Cardiac septum (tissue), 1 donor: ENCODE measurements at regions not wholly inside any gene's neighbourhood (a gene's known extent, or its start where the extent isn't known, plus 50 kb on each side); places are given as distances from the start of the nearest gene placed in this dataset.

Source experiments
- DNase-seq: peaks from one replicate; pipeline ENCODE4 v3.0.0-alpha.2; 2020; ENCODE audit warnings: low spot score
- intact Hi-C: fragments of 100-400 bp; cut with DNase I; formaldehyde crosslinking; loops from one replicate; pipeline ENCODE4 v1.14.0; 2022
- donor health status: DM: no; HTN: no; CAD: no.

DNA sequence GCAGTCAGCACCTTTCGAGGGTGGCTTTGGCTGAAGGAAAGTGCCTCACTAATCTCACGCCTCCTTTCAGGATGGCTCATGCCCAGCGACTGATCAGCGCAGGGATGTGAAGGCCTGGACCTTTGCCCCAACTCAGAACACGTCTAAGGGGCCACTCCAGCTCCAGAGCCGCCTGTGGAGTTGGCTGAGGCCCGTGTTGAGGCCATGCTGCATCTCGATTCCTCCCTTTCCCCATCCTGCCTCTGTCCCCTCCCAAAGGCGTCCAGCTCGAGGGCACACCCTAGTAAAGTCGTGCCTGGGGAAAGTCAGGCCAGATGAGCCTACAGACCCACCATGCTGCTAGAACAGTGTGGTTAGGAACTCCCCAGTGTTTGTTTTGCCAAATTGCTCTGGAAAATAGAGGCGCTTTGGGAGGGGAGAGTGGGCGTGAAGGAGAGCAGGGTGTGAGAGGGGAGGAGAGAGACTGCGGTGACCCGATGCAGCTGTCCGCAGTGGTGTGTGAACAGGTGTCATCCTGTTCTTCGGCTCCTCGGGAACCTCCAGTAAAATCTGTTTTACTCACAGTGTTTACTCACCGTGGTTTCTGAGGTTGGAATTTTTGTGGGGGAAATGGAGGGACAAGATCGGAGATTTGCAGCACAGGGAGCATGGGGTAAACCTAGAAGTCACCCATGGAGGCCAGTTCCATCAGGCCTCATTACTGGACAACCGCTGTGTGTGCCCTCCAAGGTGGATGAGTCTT lies 85.0 kb upstream of the PMEPA1 start:
- no peak for DNase-seq
- intact Hi-C loops, result no loop called here

DNA sequence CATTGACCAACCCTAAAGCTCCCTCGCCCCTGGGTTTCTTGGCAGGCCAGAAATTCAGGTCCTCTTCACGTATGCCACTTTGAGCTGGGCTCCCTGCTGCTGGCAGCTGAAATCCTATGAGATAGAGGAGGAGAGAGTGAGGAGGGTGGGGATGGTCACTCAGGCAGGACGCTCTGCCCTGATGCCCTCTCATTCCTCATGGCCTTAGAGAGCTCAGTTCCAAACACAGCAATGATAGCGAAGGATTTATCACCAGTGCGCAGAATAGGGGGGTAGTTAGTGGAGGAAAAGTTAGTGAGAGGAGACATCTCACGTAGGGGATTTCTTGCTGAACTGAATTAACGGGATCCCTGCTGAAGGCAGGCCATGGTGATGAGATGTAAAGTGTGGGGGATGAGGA lies 84.2 kb upstream of the PMEPA1 start:
- intact Hi-C loops, result no loop called here
- DNase-seq, result no peak

DNA sequence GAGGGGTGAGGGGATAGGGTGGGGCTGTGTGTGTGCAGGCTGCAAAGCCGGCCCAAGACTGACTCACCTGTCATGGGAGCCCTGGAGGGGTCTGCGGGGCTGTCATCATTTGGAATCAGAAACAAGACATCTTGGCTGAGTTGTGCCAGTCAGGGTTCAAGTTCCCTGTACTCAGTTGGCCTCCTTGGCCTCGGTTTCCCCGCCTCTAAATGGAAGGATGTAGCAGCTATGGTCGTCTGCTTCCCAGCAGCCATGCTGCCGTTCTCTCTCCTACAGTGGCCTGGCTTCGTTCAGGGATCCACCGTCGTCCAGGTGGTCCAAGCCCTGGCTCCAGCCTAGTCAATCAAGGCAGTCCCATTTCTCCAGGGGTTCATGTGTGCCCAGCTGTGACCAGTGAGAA lies 83.6 kb upstream of the PMEPA1 start:
- DNase-seq, result no peak
- intact Hi-C loops, result no loop called here

DNA sequence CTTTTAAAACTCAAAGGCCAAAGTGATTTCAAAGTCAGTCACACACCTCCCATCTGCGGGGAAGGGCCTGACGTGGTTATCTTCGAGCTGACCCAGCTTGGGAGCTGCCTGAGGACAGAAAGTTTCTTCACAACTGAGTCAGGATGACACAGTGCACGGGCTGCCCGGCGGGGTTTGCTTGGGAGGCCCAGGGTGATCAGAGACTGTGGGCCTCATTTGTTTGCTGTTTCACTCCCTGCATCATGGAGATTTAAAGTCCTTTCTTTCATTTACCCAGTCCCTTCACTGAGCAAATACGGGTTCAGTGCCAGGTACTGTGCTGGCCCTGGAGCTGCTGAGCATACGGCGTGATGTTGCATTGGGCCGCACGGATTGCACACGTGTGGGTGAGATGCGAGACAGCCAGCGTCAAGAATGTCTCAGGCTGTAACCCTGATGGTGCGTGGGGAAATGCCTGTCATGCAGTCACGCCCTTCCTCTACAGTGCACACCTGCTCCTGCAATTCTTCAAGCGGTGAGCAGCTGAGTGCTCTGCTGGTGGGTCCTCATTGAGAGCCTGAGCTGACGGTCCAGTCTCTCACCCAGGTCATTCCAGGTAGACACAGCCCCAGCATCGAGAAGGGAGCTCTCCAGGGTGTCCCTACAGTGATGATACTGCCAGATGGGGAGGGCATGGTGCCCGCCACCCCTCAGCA lies 82.7 kb upstream of the PMEPA1 start:
- intact Hi-C loops, result no loop called here

DNA sequence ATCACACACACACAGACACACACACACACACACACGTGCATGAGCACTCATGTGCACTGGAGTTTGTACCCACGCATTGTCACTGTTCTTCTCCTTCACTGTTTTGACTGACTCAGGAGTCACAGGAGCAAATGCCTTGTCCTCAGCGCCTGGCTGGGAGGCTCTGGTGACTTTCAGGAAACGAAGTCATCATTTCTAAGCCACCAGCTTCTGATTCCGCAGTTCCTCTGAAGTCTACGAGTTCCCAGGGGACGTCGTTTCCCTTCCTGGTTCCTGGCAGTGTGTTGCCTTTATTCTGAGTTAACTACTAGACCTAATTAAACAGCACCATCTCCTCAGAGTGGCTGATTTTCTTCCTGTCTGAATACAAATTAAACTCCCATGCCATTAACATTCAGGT lies 82.2 kb upstream of the PMEPA1 start:
- DNase-seq, result no peak

More for the DNA sequence above, 82.7 kb upstream of the PMEPA1 start:
- DNase-seq, result no peak

DNA sequence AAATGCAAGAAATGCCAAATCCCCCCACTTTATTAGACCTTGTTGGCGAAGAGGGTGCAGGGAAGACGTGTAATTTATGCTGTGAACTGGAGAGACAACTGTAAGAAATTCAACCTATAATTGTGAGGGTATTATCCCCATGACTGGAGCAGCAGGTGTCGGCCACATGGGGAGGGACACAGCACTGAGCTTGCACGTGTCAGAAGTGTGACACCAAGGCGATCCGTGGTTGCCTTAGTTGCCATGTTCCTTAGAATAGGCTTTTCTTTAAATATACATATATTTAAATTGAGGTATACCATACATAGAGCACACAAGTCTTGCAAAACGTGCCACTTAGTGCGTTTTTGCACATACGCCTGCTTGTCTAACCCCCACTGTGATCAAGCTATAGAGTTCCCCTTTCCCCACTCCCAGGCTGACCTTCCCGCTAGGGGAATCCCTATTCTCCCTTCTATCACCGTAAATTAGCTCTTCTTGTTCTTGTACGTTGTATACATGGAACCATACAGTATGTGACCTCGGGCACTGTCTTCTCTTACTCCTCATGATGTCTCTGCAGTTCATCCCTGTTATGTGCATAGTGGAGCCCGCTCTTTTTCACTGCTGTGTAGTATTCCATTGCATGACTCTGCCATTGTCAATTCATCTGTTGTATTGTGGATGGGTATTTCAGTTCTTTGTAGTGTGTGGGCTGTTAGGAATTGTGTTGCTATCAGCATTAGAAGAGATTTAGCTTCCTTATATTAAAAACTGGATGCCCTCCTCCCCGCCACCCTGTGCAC lies 81.6 kb upstream of the PMEPA1 start:
- intact Hi-C loops, result no loop called here
- DNase-seq, result no peak

More for the DNA sequence above, 82.2 kb upstream of the PMEPA1 start:
- intact Hi-C loops, result no loop called here

DNA sequence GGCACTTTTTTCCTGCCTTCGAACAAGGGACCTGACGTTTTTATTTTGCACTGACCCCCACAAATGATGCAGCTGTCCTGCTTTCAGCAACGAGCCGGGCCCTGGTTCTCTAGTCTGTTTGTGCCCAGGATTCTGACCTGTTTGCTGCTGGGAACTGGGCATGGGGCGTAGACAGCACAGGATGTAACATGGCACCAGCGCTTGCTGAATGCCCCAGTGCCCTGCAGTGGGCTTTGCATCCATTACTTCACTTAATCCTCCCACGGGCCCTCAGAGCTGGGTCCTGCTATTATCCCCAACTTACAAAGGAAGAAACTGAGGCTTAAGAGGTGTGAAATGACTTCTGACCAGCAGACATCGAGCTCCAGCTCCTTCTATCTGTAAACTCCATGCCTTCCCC lies 80.4 kb upstream of the PMEPA1 start:
- DNase-seq, result no peak
- intact Hi-C loops, result no loop called here

DNA sequence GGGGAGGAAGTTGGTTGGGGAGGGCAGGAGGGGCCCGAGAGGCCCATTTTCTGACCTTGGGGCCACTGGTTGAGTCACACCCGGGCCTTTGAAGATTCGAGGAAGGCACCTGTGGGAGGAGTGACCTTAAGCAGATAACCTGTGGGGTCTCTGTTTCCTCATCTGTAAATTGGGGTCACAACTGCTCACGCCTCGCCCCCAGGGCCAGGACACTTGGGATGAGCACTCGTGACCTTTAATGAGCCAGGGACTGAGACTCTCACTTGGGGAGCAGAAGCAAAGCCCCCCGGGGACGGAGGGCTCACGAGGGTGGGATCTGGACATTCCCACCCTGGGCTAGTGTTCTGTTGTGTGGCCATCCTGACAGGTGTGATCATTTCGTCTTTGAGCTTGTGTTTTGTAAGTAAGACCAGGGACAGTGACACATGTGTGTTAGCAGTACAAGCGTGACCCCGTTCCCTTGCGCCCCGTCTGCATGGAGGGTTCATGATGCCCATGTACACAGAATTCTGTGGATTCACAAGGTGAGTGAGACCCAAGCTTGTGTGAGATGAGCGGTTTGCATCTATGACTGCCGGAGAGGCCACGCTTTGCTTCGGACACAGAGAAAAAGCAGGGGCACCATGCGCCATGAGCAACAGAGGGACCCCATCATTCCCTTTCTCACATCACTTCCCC lies 79.3 kb upstream of the PMEPA1 start:
- peak; percentile 55 for DNase-seq
- intact Hi-C loops, result no loop called here

DNA sequence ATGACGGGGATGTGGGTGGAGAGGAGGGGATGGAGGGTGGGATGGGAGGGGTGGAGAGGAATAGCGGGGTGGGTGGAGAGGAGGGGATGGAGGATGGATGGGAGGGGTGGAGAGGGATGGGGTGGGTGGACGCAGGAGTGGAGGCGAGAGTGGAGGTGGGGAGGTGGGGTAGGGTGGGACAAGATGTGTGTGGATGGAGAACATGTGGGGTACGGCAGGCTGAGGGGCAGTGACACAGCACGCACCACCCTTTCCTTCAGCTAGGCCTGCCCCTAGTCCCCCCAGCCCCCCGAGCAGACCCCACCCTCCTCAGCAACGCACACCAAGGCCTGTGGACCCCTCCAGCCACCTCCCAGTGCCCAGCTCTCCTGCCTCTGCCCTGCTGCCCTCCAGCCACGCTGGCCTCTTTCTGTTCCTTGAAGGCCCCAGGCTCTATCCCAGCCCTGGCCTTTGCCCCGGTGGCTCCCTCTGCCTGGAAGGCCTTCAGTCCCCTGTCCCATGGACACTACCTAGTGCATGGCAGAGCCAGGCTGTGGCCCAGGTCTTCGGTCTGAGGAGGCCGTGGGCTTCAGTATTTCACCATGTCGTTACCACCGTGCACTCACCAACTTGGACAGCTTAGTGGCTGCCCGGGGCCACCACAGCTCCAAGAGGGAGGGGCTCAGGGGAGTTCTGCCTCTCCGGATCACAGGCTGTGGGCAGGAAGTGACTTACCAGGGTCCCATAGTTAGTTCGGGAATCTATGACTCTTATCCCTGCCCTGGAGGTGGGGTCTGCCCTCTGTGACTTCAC lies 78.4 kb upstream of the PMEPA1 start:
- intact Hi-C loops, result no loop called here
- no peak for DNase-seq

DNA sequence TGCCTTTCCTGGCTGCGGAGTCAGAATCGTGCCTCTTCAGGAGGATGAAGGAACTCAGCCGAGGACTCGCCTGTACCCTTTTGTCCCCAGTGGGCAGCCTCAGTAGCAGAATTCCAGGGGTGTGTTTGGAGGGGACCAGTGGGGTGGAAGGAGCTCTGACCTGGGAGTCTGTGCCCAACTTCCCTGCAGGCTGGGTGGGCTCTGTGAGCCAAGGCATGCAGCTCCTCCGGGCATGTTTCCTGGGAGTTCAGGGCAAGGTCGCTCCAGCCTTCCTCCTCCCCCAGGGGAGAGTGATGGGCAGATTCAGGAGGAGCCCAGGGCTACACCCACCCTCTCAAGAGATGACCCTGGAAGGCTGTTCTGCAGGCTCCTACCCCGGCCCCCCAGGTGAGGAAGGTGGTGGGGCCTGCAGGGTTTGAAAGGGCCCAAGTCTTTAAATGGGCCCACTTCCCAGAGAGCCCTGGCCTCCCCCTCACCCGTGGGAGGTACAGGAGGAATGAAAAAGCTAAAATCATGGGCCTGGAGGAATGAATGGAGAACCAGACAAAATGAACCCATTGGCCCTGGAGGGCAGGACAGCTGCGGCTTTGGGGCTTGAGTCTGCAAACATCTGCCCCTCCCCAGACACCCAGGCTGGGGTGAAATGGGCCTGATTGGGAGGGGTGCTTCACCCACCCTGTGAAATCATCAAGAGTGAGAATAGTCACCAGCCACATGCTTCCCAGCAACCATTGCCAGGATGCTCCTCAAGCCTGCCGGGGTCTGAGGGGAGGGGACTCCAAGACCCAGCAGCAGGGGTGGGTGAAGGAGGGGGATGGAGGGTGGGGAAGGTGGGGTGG lies 77.6 kb upstream of the PMEPA1 start:
- intact Hi-C loops, result no loop called here
- DNase-seq, result no peak

DNA sequence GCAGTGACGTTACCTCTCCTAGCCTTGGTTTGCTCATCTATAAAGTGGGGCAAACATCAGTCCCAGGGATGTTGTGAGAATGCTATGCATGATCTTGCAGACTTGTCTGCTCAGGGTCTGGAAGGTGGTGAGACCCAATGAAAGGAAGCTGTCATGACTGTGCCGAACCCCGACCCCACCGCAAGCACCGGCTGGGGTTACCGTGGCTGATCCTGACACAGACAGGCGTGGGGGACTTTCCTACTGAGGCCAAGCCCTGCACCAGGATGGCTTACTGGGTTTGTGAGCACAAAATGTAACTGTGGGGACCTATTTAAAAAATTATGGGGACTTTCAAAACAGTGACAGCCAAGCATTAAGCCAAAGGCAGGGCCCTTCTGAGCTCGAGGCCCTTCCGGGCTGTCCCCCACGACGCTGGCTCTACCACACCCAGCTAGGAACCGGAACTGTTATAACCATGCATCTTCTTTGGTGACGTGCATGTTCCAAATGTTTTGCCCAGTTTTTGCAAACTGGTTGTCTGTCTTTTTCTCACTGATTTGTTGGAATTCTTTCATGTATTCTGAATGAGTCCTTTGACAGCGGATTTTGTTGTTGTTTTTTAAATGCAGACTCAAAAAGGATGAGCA lies 76.6 kb upstream of the PMEPA1 start:
- no peak for DNase-seq
- intact Hi-C loops, result no loop called here

DNA sequence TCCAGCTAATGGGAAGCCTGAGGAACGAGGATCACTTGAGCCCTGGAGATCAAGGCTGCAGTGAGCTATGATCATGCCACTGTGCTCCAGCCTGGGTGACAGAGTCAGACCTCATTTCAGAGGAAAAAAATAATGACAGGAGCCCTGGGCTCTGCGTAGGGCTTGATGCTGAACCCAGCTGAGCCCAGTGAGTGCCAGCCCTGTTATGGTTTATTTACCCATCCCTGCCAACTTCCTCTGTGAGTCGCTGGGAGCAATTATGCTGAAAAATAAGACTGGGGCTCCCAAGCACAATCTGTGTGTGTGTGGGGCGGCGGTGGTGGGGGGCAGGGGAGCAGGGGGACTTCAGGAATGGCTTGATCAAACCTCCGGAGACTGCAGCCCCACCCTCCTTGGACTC lies 75.9 kb upstream of the PMEPA1 start:
- DNase-seq, result no peak
- intact Hi-C loops, result no loop called here

DNA sequence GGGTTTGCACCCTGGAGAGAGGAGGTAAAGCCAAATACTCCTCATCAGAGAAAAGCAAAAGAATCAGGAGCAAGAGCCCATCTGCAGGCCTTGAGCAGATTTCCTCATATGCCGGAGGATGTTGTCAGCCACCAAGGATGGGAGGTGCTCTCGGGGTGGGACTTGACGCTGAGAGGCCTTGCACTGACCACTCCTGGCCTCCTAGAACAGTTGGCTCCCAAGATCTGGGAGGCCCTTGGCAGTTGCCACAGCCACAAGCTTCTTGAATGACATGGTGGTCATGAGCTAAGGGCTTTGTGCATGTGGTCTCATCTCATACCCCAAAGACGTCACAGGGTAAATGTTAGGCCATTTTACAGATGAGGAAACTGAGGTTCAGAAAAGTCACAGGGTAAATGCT lies 75.2 kb upstream of the PMEPA1 start:
- DNase-seq, result no peak
- intact Hi-C loops, result no loop called here

DNA sequence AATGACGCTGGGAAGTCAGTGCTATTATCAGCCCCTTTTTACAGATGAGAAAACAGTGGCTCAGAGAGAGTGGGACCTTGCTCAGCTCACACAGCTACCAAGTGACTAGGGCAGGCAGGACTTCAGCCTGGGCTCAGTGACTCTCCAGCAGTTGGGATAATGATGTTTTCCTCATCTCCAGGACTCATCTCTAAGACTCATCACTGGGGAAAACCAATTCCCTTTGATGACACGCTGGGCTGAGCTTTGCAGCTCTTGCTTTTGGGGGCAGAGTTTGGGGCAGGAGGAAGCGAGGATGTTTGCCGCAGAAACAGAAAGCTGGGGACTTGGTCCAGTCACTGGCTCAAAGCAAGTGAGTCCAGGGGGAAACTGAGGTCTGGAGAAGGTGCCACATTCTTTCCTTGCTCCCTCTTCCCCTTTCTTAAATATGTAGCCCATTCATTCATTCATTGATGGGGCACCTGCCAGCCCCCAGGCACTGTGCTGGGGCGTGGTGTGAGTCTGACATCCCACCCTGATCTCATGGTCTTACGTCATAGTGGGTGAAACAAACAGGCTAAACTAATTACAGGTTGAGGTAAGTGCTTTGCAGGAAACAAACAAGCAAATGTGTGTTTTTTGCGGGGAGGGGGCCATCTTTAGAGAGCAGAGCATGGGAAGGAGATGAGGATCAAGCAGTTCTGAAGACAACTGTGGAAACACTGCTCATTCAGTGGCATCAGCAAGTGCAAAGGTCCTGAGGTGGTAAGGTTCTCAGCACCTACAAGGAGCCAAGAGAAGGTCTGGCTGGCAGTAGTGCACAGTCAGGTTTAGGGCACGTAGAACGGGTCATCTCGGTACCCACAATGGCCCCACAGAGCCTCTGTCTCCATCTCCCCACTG lies 74.4 kb upstream of the PMEPA1 start:
- intact Hi-C loops, result no loop called here
- no peak for DNase-seq

DNA sequence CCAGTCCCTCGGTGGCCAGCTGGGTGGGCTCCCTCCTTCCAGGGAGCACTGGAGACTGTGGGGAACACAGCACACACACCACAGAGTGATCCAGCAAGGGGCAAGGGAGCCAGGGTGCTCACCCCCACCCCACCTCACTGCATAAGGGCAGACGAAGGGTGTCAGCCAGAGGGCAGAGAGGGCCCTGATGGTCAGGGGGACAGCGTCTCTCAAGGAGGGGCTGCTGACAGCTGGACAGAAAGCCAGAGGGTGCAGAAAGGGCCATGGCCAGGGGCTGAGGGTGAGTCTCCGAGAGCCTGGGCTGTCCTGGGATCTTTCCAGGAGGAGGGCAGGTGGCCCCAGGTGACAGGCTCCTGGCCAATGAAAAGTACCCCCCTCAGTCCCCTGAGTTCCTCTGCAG lies 73.4 kb upstream of the PMEPA1 start:
- no peak for DNase-seq
- intact Hi-C loops, result no loop called here

DNA sequence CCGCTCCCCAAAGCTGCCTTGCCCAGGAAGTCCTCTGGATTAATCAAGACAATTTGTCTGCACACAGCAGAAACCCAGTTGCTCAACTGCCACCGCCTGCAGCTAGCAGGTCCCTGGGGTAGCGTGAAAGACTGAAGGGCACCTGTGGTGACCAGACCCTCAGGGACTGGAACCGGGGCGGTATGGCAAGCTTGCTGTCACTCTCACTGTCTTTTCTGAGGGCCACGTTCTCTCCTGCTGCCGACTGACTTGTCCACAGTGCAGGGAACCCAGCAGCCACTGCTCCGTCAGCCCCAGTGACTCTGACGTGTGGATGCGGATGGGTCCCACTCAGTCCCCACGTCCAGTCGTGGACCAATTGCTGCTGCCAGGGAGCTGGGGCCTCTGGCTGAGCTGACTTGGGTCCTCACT lies 72.8 kb upstream of the PMEPA1 start:
- intact Hi-C loops, result no loop called here
- no peak for DNase-seq

DNA sequence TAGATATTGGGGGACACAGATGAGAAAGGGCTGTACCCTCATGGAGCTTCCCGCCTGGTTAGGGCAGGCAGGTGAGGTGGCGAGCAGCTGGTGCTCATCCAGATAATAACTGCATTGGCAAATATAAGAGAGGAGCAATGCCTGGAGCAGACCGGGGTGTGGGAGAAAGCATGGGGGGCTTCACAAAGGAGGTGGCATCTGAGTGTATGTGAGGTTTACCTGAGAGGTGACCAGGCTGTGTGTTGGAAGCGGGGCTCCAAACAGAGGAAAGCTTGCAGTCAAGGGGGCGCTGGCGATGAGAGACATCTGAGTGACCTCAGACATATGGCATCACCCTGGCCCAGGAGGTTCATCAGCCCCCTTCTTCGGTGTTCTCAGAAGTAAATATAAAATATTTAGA lies 72.1 kb upstream of the PMEPA1 start:
- intact Hi-C loops, result no loop called here
- no peak for DNase-seq
